ENCODE measurements at regions not wholly inside any gene's neighbourhood (a gene's known extent, or its start where the extent isn't known, plus 50 kb on each side); places are given as distances from the start of the nearest gene placed in this dataset.
"Not testable (repeated sequence)": the region's sequence is repeated elsewhere in the genome, so short reads cannot be mapped to it uniquely, and the experiment has no call there.

DNA sequence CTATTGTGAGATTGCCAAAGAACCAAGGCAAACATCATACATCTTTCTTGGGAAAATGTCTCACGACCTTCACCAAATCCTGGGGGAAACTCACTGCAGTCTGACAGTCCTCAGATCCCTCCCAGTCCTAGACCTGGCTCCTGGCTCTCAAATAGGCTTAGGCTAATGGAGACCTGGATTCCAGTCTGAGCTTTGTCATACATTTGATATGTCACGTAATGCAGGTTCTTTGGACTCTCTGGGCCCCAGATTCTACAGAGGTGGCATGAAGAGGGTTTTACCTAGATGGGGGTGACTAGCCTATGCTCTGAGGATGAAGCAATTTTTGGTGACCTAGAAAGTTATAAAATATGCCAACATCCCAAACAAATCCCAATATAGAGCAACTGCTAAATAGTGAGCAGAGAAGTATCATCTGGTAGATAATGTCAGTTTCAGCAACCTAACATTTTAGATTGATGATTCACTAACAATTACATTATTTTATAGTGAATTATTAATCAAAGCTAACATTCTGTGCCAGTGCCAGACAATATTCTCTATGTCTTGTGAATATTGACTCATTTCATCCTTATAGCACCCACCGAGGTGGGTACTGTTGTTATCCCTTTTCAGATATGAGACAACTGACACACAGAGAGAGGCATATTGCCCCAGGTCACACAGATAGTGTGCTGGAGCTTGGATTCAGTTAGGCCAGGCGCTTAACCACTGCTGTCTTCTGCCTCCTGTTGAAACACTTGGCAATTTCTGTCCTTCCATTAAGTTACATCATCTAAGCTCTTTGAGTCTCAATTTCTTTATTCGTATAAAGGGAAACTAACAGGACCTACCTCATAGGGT, 195.4 kb upstream of the MAMLD1 start:
- no peak for DNase-seq

DNA sequence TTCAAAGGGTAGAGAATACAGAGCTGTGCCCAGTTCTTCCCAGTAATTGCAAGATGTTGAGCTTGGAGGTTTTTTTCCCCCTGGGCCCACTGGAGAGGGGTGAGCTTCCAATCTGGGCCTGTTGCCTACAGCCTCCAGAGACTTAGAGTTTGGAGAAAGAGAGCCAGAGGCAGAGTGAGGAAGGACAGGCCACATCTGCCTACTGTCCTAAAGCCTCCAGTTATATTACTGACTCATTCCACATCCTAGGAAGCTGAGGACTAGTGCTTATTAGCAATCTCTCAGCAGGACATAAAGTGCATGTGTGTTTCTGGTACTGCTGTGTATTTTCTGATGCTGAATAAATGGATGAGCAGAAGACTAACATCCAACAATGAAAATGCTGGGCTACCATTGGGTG, 181.0 kb upstream of the MAMLD1 start:
- no peak for DNase-seq

DNA sequence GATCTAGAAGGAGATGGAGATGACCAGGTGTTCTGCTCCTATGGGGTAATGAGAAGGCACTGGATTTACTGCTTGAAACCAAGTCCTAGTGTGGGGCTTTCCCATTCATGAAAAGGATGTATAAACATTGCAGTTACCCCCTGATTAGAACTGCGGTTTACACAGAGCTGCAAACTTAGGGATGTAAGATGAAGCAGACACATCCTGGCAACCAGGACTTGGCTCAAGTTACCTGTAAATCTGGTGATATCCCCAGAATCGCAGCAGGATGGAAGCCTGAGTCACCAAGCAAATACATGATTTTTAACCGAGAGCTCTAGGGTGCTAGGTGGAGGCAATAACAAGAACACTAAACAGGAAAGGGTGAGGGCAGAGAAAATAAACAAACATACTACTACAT, 178.6 kb upstream of the MAMLD1 start:
- peak; percentile 6 for DNase-seq

DNA sequence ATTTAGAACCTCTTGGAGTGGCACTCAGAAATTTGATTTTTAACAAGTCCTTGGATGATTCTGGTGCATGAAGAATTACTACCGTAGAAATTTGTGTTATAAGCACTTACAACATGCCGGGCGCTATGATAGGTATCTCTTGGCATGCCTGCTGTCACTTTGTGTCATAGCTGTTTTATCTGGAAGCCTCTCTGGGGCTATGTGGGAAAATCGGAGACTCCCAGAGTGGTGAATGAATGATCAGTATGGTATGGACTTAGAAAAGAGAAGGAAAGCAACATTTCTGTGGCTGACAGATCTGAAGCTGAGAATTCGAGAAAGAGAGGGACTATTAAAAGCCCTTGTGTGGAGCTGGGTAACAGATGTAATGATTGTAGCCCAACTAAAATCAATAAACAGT, 177.4 kb upstream of the MAMLD1 start:
- no peak for DNase-seq

DNA sequence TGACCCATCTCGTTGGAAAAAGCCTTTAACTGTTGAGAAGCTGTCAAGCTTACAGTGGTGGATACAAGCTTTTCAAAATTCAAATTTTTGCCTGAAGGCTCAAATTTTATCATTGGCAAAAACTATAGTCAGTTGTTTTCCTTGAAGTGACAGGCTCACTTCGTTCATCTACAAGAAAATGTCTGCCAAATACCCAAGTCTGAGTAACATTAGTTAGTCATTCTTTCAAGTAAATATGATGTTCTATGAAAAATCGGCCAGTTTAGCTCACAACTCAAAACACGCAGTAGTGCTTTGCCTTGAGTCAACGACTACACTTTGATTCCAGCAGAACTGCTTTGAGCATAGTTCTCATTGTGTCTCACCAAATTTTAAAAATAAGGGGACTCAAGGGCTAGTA, 170.3 kb upstream of the MAMLD1 start:
- no peak for DNase-seq

DNA sequence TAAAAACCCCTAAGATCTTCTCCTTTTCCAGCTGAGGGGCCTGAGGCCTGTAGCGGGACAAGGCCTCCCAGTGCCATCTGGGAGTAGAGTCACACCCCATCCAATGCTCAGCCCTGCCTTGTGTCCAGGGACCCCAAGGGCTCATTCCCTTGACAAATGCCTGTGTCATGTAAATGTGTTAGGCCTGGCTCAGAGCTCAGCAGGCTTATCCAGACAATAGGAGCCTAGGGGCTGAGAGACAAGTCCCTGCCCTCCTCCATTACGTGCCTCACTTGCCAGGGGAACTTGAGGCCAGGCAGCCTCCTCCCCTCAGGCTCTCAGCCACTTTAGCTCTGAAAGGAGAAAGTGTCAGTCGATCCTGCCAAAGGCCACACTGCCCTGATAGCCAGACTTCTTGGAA, 166.8 kb upstream of the MAMLD1 start:
- no peak for DNase-seq

DNA sequence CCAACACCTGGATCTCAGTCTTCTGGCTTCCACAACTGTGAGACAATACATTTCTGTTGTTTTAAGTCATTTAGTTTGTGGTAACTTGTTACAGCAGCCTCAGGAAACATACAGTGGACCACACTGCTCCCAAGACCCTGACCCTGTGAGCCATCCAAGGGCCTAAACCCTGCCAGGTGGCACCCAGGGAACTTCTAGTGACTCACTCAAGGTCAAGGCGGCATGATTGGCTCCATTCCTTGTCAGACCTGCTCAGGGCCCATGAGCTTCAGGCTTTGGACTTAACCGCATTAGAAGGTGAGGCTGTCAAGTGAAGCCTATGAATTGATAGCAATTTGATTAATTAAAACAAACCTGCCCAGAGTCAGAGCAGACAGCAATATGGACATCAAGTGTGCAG, 165.7 kb upstream of the MAMLD1 start:
- no peak for DNase-seq

DNA sequence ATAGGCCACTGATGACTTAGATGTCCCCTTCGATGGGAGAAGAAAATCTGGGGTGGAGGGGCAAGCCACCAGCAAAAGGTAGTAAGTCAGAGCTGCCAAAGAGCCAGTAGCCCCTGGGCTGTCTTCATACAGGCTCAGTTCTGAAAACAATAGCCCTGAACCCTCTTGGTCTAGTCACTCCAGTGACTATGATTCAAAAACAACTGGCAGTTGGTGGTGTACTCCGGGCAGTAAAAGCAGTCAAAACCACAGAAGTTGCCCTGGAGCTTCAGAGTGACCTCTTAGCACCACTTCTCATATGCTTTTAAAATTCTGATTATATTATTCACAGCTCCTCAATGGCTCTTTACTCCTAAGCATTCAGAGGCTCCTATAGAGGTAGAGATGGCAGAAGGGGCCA, 164.3 kb upstream of the MAMLD1 start:
- no peak for DNase-seq

DNA sequence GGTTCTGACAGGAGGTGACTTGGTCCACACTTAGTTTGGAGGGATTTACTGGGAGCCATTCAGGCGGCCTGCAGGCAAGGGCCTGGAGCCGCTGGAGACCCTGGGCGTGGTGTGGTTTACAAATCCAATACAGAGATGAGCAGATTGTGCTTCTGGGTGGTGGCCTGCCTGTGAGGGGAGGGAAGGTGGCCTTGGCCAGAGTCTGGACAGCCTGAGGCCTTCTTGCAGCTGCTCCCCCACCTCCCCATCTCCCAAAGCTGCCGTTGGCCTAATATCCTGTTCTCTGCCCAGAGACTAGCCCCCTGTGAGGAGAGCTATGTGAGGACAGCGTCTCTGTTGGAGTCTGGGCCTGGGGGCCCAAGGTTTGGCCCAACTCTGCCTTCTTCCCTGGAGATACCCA, 163.9 kb upstream of the MAMLD1 start:
- DNase-seq: no peak

DNA sequence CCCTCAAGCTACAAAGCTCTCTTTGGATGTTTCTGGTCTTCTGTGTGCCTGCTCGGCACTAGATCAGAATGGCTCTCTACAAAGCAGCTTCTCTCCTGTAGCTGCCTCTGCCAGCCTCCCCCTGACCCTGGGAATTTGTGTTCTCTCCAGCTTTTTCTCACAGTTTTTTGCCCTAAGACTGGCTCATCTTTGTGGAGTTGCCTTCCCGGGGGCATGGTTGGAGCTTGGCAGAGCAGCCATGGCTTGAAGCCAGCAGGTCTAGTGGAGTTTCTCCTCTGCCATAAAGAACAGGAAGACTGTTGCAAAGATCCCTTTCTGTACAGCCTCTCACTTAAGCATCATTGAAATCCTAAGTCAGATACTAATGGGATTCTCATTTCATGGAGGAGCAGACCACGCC, 163.3 kb upstream of the MAMLD1 start:
- no peak for DNase-seq

DNA sequence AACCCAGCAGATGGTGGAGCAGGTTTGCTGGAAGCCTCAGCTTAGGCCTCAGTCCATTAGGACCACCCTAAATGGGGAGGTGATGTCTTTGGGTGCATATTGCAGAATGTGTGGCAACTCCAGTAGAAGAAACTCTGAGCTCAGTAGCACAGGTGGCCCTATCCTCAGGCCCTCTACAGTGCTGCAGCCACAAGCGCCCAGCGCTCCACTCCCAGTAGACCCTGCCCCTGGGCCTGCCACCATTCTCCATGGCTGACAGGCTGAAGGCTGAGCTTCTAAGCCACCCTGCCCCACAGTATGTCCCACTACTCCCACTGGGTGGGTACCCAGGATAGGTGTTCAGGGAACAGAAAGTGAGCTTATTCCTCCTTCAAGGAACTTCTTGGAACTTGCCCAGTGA, 162.8 kb upstream of the MAMLD1 start:
- no peak for DNase-seq

DNA sequence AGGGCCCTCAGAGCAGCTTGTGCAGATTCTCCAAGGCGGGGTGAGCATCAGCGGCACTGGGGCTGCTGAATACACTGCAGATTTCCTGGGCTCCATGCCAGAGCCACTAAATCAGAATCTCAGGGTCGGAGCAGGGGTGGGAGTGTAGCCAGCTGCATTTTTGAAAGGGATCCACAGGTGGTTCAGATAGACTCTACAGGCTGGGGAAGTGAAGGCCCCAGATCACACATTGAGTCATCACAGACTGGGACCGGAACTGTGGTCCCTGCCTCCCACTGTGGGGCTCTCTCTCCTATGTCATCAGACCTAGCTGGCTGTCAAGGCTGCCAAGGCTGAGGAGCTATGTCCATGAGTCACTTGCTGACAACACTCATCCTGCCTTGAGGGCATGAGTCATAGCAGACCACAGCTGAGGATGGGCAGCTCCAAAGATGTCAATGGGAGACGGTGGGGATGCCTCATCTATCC, 162.3 kb upstream of the MAMLD1 start:
- DNase-seq: peak; percentile 71

DNA sequence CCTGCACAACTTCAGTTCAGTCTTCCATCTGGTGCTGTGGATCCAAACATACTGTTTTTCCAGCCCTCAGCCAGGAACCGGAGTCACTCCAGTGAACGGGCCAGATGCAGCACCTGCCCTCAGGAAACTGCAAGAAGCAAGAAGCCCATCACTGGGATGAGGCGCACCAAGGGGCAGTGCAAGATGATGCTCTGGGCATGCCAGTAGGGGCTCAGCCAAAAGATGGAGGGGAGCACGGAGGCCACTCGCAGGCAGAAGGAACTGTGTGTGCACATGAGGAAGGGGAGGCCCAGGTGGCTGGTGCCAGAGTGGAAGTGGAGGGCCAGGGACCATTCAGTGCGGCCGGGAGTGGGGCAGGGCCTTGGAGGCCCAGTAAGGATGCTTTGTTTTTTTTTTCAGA, 161.7 kb upstream of the MAMLD1 start:
- DNase-seq: no peak

DNA sequence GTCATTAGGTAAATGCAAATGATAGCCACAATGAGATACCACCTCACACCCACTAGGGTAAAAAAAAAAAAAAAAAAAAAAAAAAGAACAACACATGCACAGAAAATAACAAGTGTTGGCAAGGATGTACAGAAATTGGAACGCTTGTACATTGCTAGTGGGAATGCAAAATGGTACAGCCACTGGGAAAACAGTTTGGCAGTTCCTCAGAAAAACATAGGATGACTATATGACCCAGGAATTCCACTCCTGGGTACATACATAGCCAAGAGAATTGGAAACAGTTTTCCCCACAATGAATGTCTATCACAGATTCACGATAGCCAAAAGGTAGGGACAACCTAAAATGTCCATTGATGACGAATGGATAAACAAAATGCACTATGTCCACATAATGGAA, 161.3 kb upstream of the MAMLD1 start:
- no peak for DNase-seq

DNA sequence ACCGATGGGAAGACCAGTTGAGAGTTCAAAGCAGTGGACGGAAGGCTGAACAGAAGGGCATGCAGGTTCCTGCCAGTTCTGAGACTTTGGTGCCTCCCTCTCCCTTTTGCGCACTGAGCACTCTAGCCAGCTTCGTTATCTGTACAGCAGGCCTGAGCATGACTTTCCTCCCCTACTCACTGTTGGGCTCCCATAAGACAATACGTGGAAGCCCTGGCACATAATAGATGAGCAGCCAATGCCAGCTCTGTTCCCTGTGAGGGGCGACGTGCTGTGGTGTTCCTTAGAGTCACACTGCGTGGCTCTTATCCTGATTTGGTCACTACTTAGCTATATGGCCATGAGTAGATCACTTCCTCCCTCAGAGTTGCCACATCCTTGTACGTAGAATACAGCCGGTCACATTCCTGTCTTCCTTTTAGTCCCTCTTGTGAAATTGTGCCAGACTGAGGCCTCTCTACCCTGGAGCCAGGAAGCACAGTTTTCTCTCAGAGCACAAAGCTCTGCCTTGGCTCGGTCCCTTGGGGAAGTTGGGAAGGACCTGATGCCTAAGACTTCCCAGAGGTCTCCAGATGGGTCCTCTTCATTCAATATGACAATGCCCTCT, 160.4 kb upstream of the MAMLD1 start:
- DNase-seq: no peak

DNA sequence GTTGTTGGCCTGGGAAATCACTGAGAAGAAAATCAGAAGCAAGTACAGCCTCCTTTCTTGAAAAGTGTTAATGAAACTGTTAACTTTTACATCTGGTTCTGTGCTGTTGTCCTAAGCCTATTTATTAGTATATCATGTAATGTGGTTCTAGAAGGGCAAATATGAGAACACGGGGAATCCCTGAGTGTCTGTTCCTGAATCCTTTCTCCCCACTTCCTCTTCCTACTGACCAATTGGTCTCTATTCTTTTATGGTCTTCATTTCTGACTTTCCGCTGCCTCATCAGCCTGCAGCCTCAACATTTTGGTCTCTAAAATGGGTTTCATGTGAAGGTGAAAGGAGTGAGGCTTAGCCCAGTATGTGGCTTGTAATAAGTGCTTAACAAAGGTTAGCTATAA, 159.9 kb upstream of the MAMLD1 start:
- DNase-seq: no peak

DNA sequence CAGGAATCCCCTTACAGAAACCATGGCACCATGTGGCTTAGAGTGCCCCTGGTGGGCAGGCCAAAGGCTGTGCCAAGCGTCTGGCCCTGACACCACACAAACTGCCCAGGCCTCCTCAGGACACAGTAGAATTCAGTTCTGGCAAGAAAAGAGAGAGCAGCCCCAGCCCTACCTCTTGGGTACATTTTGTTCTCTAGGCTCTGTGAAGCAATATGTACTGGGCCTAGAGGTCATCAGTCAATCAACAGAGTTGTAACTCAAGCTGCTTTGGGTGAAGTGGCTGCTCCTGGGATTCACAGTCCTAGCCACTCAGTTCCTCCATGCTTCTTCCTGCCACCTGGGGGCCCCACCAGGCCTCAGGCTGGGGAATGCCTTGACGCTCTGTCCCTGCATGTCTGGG, 158.1 kb upstream of the MAMLD1 start:
- DNase-seq: no peak

DNA sequence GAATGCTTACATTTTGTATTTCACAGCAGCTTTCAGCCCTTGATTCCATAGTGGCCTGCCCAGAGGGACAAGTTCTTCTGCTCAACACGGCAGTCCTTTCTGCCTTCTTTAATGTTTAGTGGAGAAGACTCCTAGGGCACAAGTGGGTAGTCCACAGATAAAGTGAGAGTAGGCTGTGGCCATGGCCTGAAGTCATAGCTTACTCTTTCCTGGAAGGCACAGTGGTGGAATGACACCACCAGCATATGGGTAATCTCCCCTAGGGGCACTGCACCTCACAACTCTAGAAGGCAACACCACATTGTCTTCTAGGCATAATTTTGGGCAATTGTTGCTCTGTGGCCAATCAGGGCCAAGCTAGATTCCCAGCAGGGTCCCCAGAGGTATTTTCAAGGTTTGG, 155.4 kb upstream of the MAMLD1 start:
- no peak for DNase-seq

DNA sequence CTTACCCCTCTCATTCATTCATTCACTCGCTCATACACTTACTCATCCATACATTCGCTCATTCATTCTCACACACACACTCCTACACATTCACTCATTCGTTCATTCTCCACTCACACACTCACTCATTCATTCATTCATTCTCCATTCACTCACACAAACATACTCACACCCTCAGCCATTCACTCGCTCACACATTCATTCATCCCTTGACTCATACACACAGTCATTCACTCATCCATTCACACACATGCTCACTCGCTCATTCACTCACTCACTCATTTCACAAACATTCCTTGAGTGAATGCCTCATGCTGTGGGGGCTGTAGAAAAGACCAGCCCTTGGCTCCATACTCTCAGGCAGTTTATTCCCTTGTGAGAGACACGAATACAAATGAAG, 151.1 kb upstream of the MAMLD1 start:
- no peak for DNase-seq

DNA sequence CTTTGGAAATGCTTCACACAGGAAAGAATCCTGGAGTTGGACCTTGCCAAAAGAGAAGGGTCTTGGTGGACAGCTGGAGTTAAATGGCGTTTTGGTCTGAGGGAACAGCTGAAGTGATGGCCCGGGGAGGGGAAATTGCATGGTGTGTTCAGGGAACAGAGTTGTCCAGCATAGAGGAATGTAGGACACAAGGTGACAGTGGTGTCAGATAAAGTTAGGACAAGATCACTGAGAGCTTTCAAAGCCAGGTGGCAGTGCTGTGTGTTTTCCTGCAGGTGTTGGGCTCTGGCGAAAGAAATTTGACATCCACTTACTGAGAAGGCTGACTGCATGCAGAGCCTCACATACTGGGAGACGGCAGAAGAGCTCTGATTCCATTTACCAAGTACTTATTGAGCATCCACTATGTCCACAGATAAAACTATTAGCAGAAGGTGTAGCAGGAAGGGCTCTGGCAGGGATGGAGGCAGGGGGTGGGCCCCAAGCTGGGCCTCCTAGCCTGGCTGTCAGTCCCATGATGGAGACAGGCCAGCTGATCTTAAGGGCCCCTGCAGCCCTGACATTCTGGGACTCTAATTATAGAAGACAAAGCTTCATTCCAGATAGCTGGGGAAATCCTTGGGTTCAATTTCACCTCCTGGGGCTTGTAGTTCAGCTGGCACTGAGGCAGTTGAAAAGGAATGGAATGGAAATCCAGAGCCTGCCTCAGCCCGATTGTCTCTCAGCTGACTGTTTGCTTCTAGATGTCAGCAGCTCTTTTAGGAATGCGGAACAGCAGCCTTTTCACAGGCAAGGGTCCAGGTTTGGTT, 150.2 kb upstream of the MAMLD1 start:
- DNase-seq: no peak

DNA sequence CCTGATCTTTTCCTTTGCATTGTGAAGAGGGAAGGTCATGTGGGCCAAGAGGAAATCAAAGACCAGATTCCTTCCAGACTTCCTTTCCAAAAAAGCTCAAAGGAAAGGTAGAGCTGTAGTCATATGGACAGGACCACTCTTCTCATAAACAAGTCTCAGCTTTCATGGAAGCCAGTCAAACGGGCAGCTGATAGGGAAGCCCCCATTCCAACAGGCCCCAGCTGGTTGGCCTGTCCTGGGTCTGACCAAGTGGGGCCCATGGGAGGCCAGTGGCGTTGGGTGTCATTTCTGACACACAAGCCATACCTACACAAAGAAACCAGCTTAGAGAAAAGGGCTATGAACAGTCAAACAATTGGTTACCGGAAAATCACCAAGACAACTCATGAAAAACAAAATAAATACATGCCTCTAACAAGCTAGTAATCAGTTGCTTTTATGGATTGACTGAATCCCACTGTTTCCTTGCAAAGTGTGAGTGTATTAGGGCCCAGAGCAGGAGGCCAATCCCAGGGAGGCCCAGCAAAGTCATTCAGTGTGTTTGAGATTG, 149.6 kb upstream of the MAMLD1 start:
- no peak for DNase-seq

DNA sequence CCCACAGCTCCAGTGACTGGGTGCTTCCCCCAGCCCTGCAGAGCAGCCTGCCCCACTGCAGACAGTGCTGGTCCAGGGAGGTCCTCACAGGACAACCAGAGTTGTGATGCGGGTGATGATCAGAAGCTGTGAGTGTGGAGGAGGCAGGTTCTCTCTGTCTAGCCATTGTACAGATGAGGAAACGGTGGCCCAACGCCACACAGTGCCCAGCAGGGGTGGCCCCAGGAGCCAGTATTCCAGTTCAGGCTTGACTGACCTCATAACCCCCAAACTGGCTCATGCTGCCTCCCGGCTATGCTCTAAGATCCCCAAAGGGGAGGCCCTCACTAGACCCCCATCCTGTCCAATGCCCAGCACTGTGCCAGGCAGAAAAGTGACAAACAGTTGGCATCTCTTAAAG, 147.1 kb upstream of the MAMLD1 start:
- DNase-seq: not testable (repeated sequence)

DNA sequence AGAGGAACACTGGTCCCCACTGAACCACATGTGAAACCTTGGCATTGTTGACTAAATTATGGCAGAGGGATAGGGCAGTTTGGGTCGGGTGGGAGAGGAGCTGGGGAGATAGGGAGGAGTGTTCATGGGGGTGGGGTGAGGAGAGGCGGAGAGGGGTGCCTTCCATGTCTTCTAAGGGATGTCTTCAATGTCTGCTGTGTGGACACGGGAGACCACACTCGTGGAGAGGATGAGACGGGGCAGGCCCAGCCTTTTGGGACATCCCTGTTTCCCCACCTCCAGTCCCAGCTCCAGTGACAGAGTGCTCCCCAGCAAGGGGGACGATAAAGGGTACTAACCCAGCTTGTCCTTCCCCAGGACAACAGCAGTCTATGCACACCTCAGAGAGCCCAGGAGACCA, 146.4 kb upstream of the MAMLD1 start:
- DNase-seq: no peak

DNA sequence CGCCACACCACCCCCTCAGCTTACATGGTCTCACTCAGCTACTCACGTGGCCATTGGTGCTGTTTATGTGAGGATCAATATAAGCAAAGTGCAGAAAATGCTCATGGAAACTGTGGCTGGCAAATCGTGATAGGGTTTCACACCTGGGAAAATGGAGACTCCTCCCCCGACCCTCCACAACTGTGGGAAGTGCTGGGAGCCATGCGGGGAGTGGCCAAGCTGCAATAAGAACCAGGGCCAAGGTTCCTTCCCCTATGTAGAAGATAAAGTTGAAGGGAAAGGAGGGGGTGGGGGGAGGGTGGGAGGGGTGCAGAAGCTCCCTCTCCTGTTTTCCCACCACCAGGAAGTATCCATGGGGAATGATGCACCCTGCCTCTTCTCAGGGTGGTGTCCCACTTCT, 145.5 kb upstream of the MAMLD1 start:
- DNase-seq: no peak

Data from T1000 (cell line).